Kasumi-1 (cell line): ENCODE measurements at regions not wholly inside any gene's neighbourhood (a gene's known extent, or its start where the extent isn't known, plus 50 kb on each side); places are given as distances from the start of the nearest gene placed in this dataset.
"Not testable (repeated sequence)": the region's sequence is repeated elsewhere in the genome, so short reads cannot be mapped to it uniquely, and the experiment has no call there.

Experiments
- DNase-seq, 2 experiments: peaks; one replicate each; lab custom pipeline; 2025; lab: John Stamatoyannopoulos, UW

GRCh38 chr2:196498962-196499361 is 140.6 kb upstream of the CCDC150 start:
- no peak for DNase-seq

- DNase-seq: no peak
These were observed 139.8 kb upstream of the CCDC150 start for GRCh38 chr2:196499686-196500085.

- no peak for DNase-seq
These were observed 138.7 kb upstream of the CCDC150 start for GRCh38 chr2:196500686-196501431.

- no peak for DNase-seq
These were observed 137.7 kb upstream of the CCDC150 start for GRCh38 chr2:196501836-196502235.

- DNase-seq: no peak
These were observed 137.1 kb upstream of the CCDC150 start for GRCh38 chr2:196502386-196502785.

DNA sequence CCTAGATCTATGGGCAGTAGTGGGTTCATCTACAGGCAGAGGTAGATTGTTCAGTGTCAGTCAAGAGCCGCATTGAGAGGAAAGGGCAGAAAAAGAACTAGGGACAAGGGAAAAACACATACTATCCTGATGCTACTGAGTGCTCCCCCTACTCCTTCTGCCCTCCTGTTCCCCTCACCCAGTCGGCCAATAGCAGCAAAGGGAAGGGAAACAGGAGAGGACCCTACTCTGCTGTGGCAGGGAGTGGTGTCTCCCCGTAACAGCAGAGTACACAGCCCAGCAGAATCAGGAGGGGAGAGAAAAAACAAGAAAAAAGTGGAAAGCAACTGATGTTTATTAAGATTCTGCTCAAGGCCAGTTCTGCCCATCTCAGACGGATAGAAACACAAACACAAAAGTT is 136.1 kb upstream of the CCDC150 start:
- no peak for DNase-seq

- DNase-seq: no peak
These were observed 134.7 kb upstream of the CCDC150 start for GRCh38 chr2:196504788-196505187.

DNA sequence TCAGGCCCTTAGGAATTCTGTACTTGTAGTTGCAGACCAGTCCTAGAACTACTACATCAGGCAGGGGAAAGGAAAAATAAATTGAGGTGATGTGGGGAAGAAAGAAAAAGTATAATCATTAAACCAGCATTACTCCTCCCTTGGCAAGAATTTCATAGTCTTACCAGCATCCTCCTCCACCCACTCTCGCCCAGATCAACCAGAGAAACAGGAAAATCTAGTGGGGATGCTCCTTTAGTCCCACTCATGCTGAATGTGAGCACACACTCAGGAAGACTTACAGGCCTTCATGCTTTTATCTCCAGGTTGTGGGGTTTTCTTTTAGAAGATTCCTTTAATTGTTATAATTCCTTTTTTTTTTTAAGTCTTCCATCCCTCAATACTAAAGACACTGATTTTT is 129.3 kb upstream of the CCDC150 start:
- no peak for DNase-seq

- no peak for DNase-seq
These were observed 128.0 kb upstream of the CCDC150 start for GRCh38 chr2:196511258-196512168.

- DNase-seq: no peak
These were observed 125.6 kb upstream of the CCDC150 start for GRCh38 chr2:196513796-196514526.

DNA sequence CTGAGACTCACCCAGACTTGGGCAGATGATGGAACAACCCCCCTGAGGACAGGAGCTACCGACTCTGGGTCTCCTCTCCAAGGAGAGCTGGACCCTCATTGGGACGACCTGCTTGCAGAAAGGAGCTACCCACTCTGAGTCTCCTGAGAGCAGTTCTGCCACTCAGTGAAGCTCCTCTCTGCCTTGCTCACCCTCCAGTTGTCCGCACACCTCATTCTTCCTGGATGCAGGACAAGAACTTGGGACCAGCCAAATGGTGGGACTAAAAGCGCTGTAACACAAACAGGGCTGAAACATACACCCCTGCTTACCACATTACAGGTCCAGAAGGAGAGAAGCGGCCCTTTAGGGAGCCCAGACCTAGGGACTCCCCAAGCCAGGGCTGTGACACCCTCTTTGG is 124.9 kb upstream of the CCDC150 start:
- DNase-seq: no peak

GRCh38 chr2:196515051-196515450 is 124.5 kb upstream of the CCDC150 start:
- no peak for DNase-seq

GRCh38 chr2:196515608-196516007 is 123.9 kb upstream of the CCDC150 start:
- no peak for DNase-seq

DNA sequence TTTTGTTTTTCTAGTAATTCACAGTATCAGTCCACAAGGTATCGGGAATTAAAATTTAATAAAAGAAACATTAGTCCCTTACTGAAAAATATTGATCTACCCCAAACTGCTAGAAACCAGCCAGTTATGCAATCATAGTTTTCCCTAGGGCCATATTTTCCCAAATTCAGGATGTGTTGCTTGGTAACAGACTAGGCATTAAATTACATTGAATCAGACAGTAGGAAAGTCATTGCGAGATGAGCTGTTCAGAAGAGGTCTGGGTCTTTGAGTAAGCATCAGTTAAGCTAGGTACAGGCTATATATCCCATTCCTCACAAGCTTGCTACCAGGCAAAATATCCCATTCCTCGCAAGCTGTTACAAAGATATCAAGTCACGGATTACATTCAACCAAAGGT is 123.0 kb upstream of the CCDC150 start:
- DNase-seq: no peak

- no peak for DNase-seq
These were observed 118.9 kb upstream of the CCDC150 start for GRCh38 chr2:196520605-196521004.

- not testable (repeated sequence) for DNase-seq
These were observed 112.4 kb upstream of the CCDC150 start for GRCh38 chr2:196526981-196527725.

GRCh38 chr2:196528486-196529223 is 110.9 kb upstream of the CCDC150 start:
- no peak for DNase-seq

- no peak for DNase-seq
These were observed 108.6 kb upstream of the CCDC150 start for GRCh38 chr2:196530910-196531309.

DNA sequence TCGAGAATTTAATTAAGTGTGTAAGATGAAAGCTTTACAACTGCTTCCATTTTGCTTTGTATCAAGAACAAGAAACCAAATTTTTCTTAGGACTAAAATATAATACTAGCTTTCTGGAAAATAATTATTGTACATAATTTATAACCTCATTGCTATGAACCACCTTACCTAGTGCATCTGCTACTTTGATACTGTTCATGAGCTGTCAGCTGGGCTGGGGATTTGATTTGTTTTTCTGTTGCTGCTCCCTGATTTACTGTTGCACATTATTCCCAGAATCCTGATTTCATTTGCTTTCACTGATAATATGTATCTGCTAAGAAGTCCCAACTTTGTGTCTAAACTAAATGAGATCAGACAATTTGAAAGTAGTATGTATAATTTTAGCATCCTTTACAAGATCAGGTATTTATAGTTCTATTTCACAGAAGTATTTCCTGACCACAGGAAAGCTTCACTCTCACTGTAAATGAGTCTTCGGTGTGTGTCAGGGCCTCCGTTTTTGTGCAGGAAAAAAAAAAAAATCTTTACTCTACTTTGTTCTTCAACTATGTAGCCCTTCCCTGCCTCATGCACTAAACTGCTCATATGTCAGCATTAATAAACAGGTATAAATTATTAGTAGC is 105.6 kb upstream of the CCDC150 start:
- DNase-seq: no peak

DNA sequence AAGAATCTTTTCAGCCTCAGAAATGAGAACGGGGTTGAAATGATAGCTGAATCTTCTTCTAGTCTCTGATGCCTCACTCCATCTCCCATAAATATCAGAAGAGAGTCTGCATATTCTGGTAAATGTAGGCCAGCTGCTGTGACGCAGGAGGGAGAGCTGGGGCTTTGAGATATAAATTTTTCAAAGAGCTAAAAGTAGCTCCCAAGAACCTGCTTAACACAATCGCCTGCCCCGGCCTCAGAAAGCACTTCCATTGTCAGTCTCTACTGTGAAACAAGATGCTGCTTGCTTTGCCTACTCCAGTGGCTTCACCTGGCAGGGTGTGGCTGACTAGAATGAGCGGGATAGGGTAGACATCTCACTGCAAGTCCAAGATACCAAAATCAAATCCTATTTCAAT is 105.0 kb upstream of the CCDC150 start:
- no peak for DNase-seq

- DNase-seq: no peak
These were observed 104.5 kb upstream of the CCDC150 start for GRCh38 chr2:196535061-196535460.
